Skeletal muscle tissue (tissue), 3 donors: ENCODE measurements at regions not wholly inside any gene's neighbourhood (a gene's known extent, or its start where the extent isn't known, plus 50 kb on each side); places are given as distances from the start of the nearest gene placed in this dataset.
"Not testable (repeated sequence)": the region's sequence is repeated elsewhere in the genome, so short reads cannot be mapped to it uniquely, and the experiment has no call there.

ENCODE experiments used
- H3K27ac ChIP-seq: one replicate; pipeline ENCODE4 v1.7.0; 2013; ENCODE audit warnings: mild to moderate bottlenecking, low read depth, low read length, inconsistent platforms
- H3K27me3 ChIP-seq, 3 donors: one replicate each; pipeline ENCODE4 v1.7.0; 2013; ENCODE audit warnings: low read length in 3 of 3; ENCODE audit not compliant: control insufficient read depth in 3 of 3, insufficient read depth in 3 of 3
- H3K36me3 ChIP-seq, 3 donors: one replicate each; pipeline ENCODE4 v1.7.0; 2013; ENCODE audit warnings: low read length in 3 of 3; ENCODE audit not compliant: control insufficient read depth in 3 of 3, insufficient read depth in 3 of 3
- H3K4me1 ChIP-seq, 3 donors: one replicate each; pipeline ENCODE4 v1.7.0; 2013; ENCODE audit warnings: low read length in 3 of 3, mild to moderate bottlenecking in 3 of 3; ENCODE audit not compliant: control insufficient read depth in 3 of 3, insufficient read depth in 3 of 3
- H3K4me3 ChIP-seq, 3 donors: one replicate each; pipeline ENCODE4 v1.7.0; 2013; ENCODE audit warnings: low read length in 3 of 3
- H3K9ac ChIP-seq, 3 donors: one replicate each; pipeline ENCODE4 v1.7.0; 2013; ENCODE audit warnings: low read length in 3 of 3, mild to moderate bottlenecking in 3 of 3, moderate library complexity in 2 of 3, low read depth in 1 of 3
- H3K9me3 ChIP-seq, 3 donors: one replicate each; pipeline ENCODE4 v1.7.0; 2013; ENCODE audit warnings: low read length in 3 of 3; ENCODE audit not compliant: control insufficient read depth in 3 of 3
- donor health status: Osteomylitis.

DNA sequence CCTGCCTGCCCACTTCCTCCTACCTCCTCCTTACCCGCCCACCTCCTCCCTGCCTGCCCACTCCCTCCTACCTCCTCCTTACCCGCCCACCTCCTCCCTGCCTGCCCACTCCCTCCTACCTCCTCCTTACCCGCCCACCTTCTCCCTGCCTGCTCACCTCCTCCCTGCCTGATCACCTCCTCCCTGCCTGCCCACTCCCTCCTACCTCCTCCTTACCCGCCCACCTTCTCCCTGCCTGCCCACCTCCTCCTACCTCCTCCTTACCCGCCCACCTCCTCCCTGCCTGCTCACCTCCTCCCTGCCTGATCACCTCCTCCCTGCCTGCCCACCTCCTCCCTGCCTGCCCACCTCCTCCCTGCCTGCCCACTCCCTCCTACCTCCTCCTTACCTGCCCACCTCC is 72.0 kb downstream of the MATN1 start:
- H3K27me3 ChIP-seq, result peaks cover 21 to 43% (median 42%) of the 10 kb centered on the region in 3 donors
- H3K4me3 ChIP-seq, H3K9me3 ChIP-seq, H3K27ac ChIP-seq, H3K36me3 ChIP-seq, H3K4me1 ChIP-seq, H3K9ac ChIP-seq: not testable (repeated sequence)

DNA sequence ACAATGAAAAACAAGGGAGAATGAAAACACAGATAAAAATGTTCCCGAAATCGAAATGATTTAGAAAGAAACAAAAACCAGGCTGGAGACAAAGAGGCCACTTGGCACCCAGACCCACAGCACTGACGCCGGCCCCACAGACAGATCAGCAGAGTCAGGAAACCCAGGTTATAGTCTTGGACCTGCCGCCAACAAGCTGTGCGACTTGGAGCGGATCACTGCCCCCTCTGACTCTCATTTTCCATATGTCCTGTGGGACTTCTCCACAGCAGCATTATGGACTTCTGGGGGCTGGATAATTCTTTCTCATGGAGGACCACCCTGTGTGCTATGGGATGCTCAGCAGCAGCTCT is 72.4 kb downstream of the MATN1 start:
- no peak overlapping the region for H3K4me3 ChIP-seq
- H3K27me3 ChIP-seq, result peaks cover 20 to 45% (median 42%) of the 10 kb centered on the region in 3 donors
- H3K9ac ChIP-seq, result no peak overlapping the region

DNA sequence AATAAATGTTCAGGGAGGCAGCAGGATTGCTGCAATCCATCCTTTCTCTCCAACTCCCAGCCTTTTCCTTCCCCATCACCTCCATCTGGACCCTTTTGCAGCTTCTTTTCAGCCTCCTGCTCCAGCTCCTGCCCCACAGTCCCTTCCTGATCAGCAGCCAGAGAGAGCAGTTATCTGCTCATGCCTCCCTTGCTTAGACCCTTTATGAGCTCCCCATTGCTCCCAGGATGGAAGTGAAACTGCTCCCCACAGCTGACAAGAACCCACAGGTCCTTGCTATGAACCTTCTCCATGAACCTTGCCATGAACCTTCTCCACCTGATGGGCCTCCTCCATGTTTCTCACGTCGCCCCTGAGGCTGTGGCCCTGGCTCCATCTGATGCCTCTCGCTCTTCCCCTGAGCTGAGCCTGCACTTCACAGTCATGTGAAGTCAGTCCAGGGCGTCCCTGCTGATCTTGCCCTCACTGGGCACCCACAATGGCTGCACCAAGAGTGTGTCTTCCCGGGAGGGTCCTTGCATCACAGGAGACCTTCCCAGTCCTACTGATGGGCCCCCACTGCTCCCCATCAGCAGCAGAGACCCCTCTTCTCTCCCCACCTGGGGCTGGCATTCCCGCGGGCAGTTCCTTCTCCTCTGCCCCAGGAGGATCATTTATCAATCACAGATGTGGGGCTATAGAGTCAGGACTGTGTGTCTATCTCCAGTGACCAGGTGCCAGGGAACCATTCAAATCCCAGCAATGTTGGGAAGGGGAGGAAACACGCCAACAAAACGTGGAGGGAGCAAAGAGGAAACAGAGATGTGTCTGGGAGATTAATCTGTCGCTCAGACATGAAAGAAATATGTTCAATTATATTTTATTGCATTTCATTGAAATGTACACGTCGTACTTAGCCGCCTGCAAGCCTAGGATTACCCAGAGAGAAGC is 73.1 kb downstream of the MATN1 start:
- no peaks in the 10 kb centered on the region for H3K9me3 ChIP-seq
- H3K4me3 ChIP-seq, result no peak overlapping the region
- no peaks in the 10 kb centered on the region for H3K36me3 ChIP-seq
- H3K9ac ChIP-seq, result no peak overlapping the region
- H3K27ac ChIP-seq, result no peak overlapping the region
- H3K27me3 ChIP-seq, result peaks cover 26 to 50% (median 45%) of the 10 kb centered on the region in 3 donors
- H3K4me1 ChIP-seq, result no peaks in the 10 kb centered on the region

More for the DNA sequence above, 72.4 kb downstream of the MATN1 start:
- Histone ChIP-seq H3K27ac (no peak overlapping the region), H3K36me3 (no peaks in the 10 kb centered on the region), H3K4me1 (no peaks in the 10 kb centered on the region), H3K9me3 (no peaks in the 10 kb centered on the region)

DNA sequence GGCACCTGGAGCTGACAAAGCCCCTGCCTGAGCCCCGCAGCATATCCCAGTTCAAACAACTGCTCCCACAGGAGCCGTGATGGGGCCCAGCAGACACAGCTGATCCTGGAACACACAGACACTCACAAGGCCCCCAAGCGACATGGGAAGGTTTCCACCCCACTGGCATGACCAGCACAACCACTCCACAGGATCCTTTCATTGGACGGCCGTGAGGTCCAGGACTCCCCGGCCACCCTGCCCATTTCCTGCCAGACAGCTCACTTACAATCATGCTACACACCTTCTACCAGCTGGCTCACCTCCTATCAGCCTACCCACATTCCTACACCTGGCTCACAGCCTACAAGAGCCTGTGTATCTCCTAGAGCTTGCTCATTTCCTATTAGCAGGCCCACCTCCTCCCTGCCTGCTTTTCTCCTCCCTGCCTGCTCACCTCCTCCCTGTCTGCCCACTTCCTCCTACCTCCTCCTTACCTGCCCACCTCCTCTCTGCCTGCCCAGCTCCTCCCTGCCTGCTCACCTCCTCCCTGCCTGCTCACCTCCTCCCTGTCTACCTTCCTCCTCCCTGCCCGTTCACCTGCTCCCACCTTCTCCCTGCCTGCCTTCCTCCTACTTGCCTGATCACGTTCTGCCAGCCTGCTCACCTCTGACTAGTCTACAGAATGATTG is 73.9 kb downstream of the MATN1 start:
- H3K4me3 ChIP-seq, result no peak overlapping the region
- H3K9ac ChIP-seq, result no peak overlapping the region
- H3K4me1 ChIP-seq, result no peaks in the 10 kb centered on the region
- H3K36me3 ChIP-seq, result no peaks in the 10 kb centered on the region
- H3K27ac ChIP-seq, result no peak overlapping the region
- no peaks in the 10 kb centered on the region for H3K9me3 ChIP-seq
- peaks cover 26 to 50% (median 47%) of the 10 kb centered on the region in 3 donors for H3K27me3 ChIP-seq

DNA sequence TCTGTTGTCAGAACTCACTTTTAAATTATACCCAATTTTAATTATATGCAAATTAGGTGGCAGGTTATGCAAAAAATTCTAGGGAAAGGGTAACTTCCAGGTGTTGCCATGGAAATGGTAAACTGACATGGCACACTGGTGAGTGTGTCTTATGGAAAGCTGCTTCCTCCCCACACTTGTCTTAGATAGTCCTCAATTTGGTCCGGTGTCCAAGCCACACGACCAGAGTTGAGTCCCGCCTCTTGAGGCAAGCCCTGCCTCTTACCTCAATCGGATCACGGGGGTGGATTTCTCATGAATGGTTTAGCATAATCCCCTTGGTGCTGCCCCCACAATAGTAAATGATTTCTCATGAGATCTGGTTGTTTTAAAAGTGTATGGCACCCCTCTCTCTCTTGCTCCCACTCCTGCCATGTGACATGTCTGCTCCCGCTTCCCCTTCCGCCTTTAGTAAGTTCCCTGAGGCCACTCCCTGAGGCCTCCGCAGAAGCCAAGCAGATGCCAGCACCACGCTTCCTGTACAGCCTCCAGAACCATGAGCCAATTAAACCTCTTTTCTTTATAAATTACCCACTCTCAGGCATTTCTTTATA is 74.9 kb downstream of the MATN1 start:
- H3K36me3 ChIP-seq, result no peaks in the 10 kb centered on the region
- H3K27me3 ChIP-seq, result peaks cover 33 to 55% (median 54%) of the 10 kb centered on the region in 3 donors
- no peak overlapping the region for H3K4me3 ChIP-seq
- no peak overlapping the region for H3K9ac ChIP-seq
- no peak overlapping the region for H3K27ac ChIP-seq
- H3K9me3 ChIP-seq, result no peaks in the 10 kb centered on the region
- no peaks in the 10 kb centered on the region for H3K4me1 ChIP-seq

DNA sequence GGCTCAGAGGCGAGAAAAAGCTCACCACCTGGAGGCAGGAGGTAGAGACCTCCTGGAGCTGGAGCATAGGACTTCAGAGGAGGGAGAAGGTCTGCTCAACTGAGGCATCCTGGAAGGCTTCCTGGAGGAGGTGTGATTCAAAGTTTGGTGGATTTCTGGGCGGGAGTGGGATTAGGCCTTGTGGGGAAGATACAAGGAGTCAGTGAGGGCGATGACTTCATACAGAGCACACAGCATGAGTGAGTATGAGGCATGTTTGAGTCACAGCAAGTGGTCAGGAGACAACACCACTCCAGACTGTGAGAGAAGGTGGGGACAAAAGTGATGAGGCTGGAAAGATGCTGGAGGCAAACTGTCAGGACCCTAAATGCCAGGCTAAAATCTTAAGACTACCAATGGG is 77.6 kb downstream of the MATN1 start:
- Histone ChIP-seq H3K27me3 (peaks cover 42 to 64% (median 60%) of the 10 kb centered on the region in 3 donors), H3K9me3 (no peaks in the 10 kb centered on the region), H3K4me3 (no peak overlapping the region), H3K27ac (no peak overlapping the region), H3K9ac (no peak overlapping the region), H3K36me3 (no peaks in the 10 kb centered on the region), H3K4me1 (no peaks in the 10 kb centered on the region)

DNA sequence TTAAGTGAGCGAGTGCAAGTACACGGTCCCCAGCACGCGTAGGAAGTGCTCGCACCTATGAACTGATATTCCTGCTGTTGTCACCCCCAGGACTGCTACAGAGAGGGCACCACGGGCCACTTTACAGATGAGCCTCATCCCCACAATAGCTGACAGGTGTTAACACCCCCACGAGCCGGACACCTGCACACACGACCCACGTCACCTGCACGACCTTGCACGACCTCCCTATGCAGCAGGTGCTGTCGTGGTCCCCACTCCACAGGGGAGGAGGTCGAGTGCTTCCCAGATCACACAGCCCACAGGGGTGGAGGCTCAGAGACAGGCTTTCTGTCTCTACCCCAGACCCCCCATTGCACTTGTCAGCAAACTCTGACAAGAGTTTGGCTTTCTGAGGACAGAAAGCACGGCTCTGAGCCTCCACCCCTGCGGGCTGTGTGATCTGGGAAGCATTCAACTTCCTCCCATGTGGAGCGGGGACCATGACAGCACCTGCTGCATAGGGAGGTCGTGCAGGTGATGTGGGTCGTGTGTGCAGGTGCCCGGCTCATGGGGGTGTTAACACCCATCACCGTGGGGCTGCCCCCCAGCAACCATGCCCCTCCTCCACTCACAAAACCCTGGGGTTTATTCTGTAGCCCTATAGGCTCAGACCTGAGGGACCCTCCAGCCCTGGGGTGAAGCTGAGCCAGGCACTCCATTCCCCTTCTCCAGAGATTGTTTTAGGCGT is 80.8 kb downstream of the MATN1 start:
- Histone ChIP-seq H3K36me3 (no peaks in the 10 kb centered on the region), H3K9ac (no peak overlapping the region), H3K9me3 (no peaks in the 10 kb centered on the region), H3K27ac (no peak overlapping the region), H3K4me3 (no peak overlapping the region), H3K4me1 (no peaks in the 10 kb centered on the region), H3K27me3 (peaks cover 23 to 42% (median 37%) of the 10 kb centered on the region in 3 donors)

DNA sequence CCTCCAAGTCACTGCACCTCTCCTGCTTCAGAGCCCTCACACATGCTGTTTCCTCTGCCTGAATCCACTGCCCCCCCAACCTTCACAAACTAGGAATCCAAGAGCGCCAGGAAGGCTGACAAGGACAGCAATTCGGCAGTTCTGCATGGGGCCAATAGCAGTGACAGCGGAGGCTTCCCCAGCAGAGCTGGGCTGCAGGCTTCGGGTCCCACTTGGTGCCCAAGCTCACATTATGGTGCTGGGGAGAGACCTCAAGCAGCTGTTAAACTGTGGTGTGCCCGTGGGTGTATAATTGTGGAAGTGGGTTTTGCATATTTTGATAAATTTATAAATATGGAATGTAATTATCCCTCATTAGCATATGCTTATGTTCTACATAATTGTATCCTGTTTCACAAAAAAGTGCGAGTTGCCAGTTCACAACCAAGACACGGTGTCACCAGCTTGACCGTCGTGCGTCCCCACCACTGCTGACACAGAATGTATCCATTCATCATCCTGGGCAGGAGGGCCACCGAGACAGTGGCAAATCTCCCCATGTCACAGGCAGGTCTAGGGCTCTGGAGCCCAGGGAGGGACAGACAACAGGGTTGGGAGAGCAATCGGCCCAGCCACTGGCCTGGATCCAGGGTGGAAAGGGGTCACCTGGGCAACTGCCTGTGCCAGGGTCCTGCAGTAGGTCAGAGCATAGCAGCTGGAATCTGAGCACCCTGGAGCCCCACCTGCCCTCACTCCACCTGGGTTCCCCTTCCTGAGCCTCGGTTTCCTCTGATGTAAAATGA is 81.6 kb downstream of the MATN1 start:
- Histone ChIP-seq H3K27ac (no peak overlapping the region), H3K4me3 (no peak overlapping the region), H3K9me3 (no peaks in the 10 kb centered on the region), H3K9ac (no peak overlapping the region), H3K36me3 (no peaks in the 10 kb centered on the region), H3K4me1 (no peaks in the 10 kb centered on the region), H3K27me3 (peaks cover 23 to 44% (median 33%) of the 10 kb centered on the region in 3 donors)

DNA sequence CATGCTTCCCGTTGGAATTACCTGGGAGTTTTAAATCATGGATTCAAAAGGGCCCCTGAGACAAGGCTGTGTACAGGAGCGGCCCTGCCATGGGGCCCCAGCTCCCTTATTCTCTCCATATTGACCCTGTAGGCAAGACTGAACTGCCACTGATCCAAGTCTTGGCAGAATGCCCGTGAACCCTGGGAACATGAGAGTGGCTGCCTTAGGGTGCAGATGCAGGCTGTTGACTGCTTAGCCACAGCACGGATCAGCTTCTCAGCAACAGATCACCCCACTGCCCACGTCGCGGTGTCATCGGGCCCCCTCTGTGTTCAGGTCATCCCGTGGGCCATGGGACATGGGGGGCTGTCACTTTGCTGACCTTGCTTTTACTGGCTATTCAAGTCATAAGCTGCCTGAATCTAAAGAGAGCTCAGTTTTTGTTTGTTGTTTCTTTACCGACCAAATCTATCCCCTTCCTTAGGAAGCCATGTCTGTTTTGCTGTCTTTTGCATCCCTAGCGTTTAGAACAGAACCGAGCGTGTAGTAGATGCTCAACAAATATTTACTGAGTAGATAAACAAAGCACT is 83.4 kb downstream of the MATN1 start:
- H3K36me3 ChIP-seq, result no peaks in the 10 kb centered on the region
- no peak overlapping the region for H3K9ac ChIP-seq
- peaks cover 0 to 2% (median 0%) of the 10 kb centered on the region in 3 donors for H3K4me1 ChIP-seq
- H3K9me3 ChIP-seq, result no peaks in the 10 kb centered on the region
- no peak overlapping the region for H3K4me3 ChIP-seq
- H3K27ac ChIP-seq, result no peak overlapping the region
- peaks cover 19 to 31% (median 27%) of the 10 kb centered on the region in 3 donors for H3K27me3 ChIP-seq
